ENCODE measurements at regions not wholly inside any gene's neighbourhood (a gene's known extent, or its start where the extent isn't known, plus 50 kb on each side); places are given as distances from the start of the nearest gene placed in this dataset.
A peak's percentile ranks its signal among the peaks of the same experiment; 100 is the strongest.

- H3K4me1 Mint-ChIP-seq: peaks cover 28% of the 10 kb centered on the region
- H3K9me3 Mint-ChIP-seq: peaks cover 4% of the 10 kb centered on the region
- Histone ChIP-seq H3K4me3 (no peak overlapping the region), H3F3A (ENCODE audit: low read depth) (no peaks in the 10 kb centered on the region), H3K9me3 (ENCODE audit: low read depth) (no peaks in the 10 kb centered on the region), H3K79me2 (ENCODE audit: low read depth) (no peaks in the 10 kb centered on the region), H3K36me3 (no peaks in the 10 kb centered on the region), H4K20me1 (ENCODE audit: low read depth) (no peaks in the 10 kb centered on the region), H3K9ac (no peak overlapping the region), H3K4me2 (no peak overlapping the region), H3K27ac (no peak overlapping the region), H2AFZ (replicated peaks) (no peak overlapping the region), H3K4me1 (no peaks in the 10 kb centered on the region), H3K27me3 (no peaks in the 10 kb centered on the region)
- no peak overlapping the region for H3K4me3 Mint-ChIP-seq
- TF ChIP-seq EZH2phosphoT487 (IDR thresholded peaks at IDR 0.05) (no peak), EZH2 (IDR thresholded peaks at IDR 0.05) (no peak), CTCF (IDR thresholded peaks at IDR 0.05) (no peak)
- no peak for DNase-seq (ENCODE audit: low spot score)
- peak overlapping the region; percentile 11 for H3K27ac Mint-ChIP-seq
- peaks cover 3% of the 10 kb centered on the region for H3K27me3 Mint-ChIP-seq (ENCODE audit: insufficient read depth, low read depth)
- no peaks in the 10 kb centered on the region for H3K36me3 Mint-ChIP-seq
These were observed 173.7 kb upstream of the SSTR4 start for GRCh38 chr20:22861231-22861980.

GRCh38 chr20:22861990-22862389 lies 173.1 kb upstream of the SSTR4 start:
- peaks cover 3% of the 10 kb centered on the region for H3K27me3 Mint-ChIP-seq (ENCODE audit: insufficient read depth, low read depth)
- no peak overlapping the region for H3K4me2 ChIP-seq
- TF ChIP-seq EZH2 (IDR thresholded peaks at IDR 0.05): no peak
- no peak for TF ChIP-seq EZH2phosphoT487 (IDR thresholded peaks at IDR 0.05)
- no peak for TF ChIP-seq CTCF (IDR thresholded peaks at IDR 0.05)

GRCh38 chr20:22862671-22863230 lies 172.4 kb upstream of the SSTR4 start:
- Histone ChIP-seq H3K4me1 (no peaks in the 10 kb centered on the region), H3K27ac (no peak overlapping the region), H3K9ac (no peak overlapping the region), H3K4me3 (no peak overlapping the region), H3K27me3 (no peaks in the 10 kb centered on the region), H3K79me2 (ENCODE audit: low read depth) (no peaks in the 10 kb centered on the region), H3K36me3 (no peaks in the 10 kb centered on the region), H3K4me2 (no peak overlapping the region), H2AFZ (replicated peaks) (no peak overlapping the region), H4K20me1 (ENCODE audit: low read depth) (no peaks in the 10 kb centered on the region), H3K9me3 (ENCODE audit: low read depth) (no peaks in the 10 kb centered on the region), H3F3A (ENCODE audit: low read depth) (no peaks in the 10 kb centered on the region)
- no peaks in the 10 kb centered on the region for H3K36me3 Mint-ChIP-seq
- H3K27me3 Mint-ChIP-seq (ENCODE audit: insufficient read depth, low read depth): peaks cover 3% of the 10 kb centered on the region
- H3K27ac Mint-ChIP-seq: no peak overlapping the region
- DNase-seq (ENCODE audit: low spot score): no peak
- peaks cover 28% of the 10 kb centered on the region for H3K4me1 Mint-ChIP-seq
- no peak for TF ChIP-seq EZH2phosphoT487 (IDR thresholded peaks at IDR 0.05)
- TF ChIP-seq CTCF (IDR thresholded peaks at IDR 0.05): peak; percentile 14
- no peak overlapping the region for H3K4me3 Mint-ChIP-seq
- H3K9me3 Mint-ChIP-seq: no peaks in the 10 kb centered on the region

More at GRCh38 chr20:22861990-22862389, 173.1 kb upstream of the SSTR4 start:
- Histone ChIP-seq H3K9ac (no peak overlapping the region), H2AFZ (replicated peaks) (no peak overlapping the region), H3K27ac (no peak overlapping the region), H4K20me1 (ENCODE audit: low read depth) (no peaks in the 10 kb centered on the region), H3F3A (ENCODE audit: low read depth) (no peaks in the 10 kb centered on the region), H3K4me3 (no peak overlapping the region), H3K79me2 (ENCODE audit: low read depth) (no peaks in the 10 kb centered on the region), H3K27me3 (no peaks in the 10 kb centered on the region), H3K9me3 (ENCODE audit: low read depth) (no peaks in the 10 kb centered on the region), H3K4me1 (no peaks in the 10 kb centered on the region), H3K36me3 (no peaks in the 10 kb centered on the region)
- peaks cover 28% of the 10 kb centered on the region for H3K4me1 Mint-ChIP-seq
- H3K9me3 Mint-ChIP-seq: peaks cover under 1% of the 10 kb centered on the region
- no peak for DNase-seq (ENCODE audit: low spot score)
- no peaks in the 10 kb centered on the region for H3K36me3 Mint-ChIP-seq
- H3K27ac Mint-ChIP-seq: no peak overlapping the region
- no peak overlapping the region for H3K4me3 Mint-ChIP-seq
